GM13976 (cell line): ENCODE measurements at regions not wholly inside any gene's neighbourhood (a gene's known extent, or its start where the extent isn't known, plus 50 kb on each side); places are given as distances from the start of the nearest gene placed in this dataset.
"Not testable (repeated sequence)": the region's sequence is repeated elsewhere in the genome, so short reads cannot be mapped to it uniquely, and the experiment has no call there.

Experiments used
- DNase-seq: peaks from one replicate; pipeline ENCODE4 v3.0.0; 2012; ENCODE audit warnings: low spot score
- CTCF ChIP-seq: IDR thresholded peaks from 2 replicates; pipeline ENCODE4 v1.5.1; 2012; ENCODE audit warnings: borderline replicate concordance, mild to moderate bottlenecking; ENCODE audit not compliant: insufficient read depth; ENCODE audit errors: extremely low read depth, missing control alignments, control extremely low read depth
- in situ Hi-C: fragments of 300-500 bp; cut with MboI; formaldehyde crosslinking; loops from one replicate; pipeline ENCODE4 v1.12.0; 2022; ENCODE audit warnings: low sequenced_read_pairs, mixed read lengths, inconsistent platforms; ENCODE audit not compliant: unreplicated experiment

GRCh38 chr11:23865341-23865975 is 631.4 kb upstream of the LUZP2 start:
- no peak for DNase-seq
- in situ Hi-C loops: no loop called here

GRCh38 chr11:23866641-23867040 is 630.2 kb upstream of the LUZP2 start:
- TF ChIP-seq CTCF: no peak
- in situ Hi-C loops: no loop called here
- no peak for DNase-seq

More at GRCh38 chr11:23865341-23865975, 631.4 kb upstream of the LUZP2 start:
- no peak for TF ChIP-seq CTCF

- in situ Hi-C loops: no loop called here
- DNase-seq: no peak
- no peak for TF ChIP-seq CTCF
These were observed 627.2 kb upstream of the LUZP2 start for GRCh38 chr11:23869671-23870070.

- no peak for TF ChIP-seq CTCF
- in situ Hi-C loops: no loop called here
- DNase-seq: no peak
These were observed 623.4 kb upstream of the LUZP2 start for GRCh38 chr11:23873406-23873805.

GRCh38 chr11:23875176-23875850 is 621.5 kb upstream of the LUZP2 start:
- in situ Hi-C loops: no loop called here
- DNase-seq: no peak
- TF ChIP-seq CTCF: no peak

- in situ Hi-C loops, DNase-seq: not testable (repeated sequence)
These were observed 613.3 kb upstream of the LUZP2 start for GRCh38 chr11:23883426-23884048.

- DNase-seq: no peak
- no peak for TF ChIP-seq CTCF
- in situ Hi-C loops: no loop called here
These were observed 612.5 kb upstream of the LUZP2 start for GRCh38 chr11:23884341-23884740.
